ENCODE measurements at regions not wholly inside any gene's neighbourhood (a gene's known extent, or its start where the extent isn't known, plus 50 kb on each side); places are given as distances from the start of the nearest gene placed in this dataset.

DNA sequence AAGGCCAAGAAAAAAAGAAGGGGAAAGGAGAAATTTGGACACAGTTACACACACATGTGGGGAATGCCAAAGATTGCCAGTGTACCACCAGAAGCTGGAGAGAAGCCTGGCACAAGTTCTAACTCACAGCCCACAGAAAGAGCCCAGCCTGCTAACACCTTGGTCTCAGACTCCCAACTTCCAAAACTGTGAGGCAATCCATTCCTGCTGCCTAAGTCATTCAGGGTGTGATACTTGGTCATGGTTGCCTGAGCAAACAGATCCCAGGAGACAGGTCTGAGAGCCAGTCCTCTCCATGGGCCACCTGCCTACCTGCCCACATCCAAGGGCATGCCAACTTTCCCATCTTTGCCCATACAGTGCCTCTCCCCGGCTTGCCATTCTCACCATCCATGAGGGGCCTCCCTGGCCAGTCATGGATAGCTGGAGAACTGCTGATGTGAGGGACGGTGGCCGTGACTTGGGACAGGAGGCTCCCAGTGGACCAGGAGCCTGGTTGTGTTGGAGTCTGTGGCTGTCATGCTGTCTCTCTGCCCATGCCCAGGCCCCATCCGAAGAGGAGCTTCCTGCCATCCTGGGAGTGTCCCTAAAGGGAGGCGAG is 198.0 kb upstream of the RTL1 start:
- TF ChIP-seq, protein P1, sequence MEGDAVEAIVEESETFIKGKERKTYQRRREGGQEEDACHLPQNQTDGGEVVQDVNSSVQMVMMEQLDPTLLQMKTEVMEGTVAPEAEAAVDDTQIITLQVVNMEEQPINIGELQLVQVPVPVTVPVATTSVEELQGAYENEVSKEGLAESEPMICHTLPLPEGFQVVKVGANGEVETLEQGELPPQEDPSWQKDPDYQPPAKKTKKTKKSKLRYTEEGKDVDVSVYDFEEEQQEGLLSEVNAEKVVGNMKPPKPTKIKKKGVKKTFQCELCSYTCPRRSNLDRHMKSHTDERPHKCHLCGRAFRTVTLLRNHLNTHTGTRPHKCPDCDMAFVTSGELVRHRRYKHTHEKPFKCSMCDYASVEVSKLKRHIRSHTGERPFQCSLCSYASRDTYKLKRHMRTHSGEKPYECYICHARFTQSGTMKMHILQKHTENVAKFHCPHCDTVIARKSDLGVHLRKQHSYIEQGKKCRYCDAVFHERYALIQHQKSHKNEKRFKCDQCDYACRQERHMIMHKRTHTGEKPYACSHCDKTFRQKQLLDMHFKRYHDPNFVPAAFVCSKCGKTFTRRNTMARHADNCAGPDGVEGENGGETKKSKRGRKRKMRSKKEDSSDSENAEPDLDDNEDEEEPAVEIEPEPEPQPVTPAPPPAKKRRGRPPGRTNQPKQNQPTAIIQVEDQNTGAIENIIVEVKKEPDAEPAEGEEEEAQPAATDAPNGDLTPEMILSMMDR (conservative IDR thresholded peaks at IDR 0.05; ENCODE audit: low read length): no peak
- Histone ChIP-seq H3K36me3 (ENCODE audit: insufficient read depth, low read length) (no peaks in the 10 kb centered on the region), H2AFZ (ENCODE audit: low read length) (no peak overlapping the region), H3K4me1 (ENCODE audit: insufficient read depth, low read length, poor library complexity, severe bottlenecking) (no peaks in the 10 kb centered on the region), H3K4me3 (ENCODE audit: low read depth, low read length, poor library complexity, severe bottlenecking) (no peak overlapping the region), H3K79me2 (ENCODE audit: insufficient read depth, low read depth, low read length) (no peaks in the 10 kb centered on the region), H3K4me2 (ENCODE audit: low read length) (no peak overlapping the region), H3K9me3 (ENCODE audit: low read length) (0 out of 2 replicates have a peak, but pooled peaks cover 5% of the 10 kb centered on the region), H4K20me1 (ENCODE audit: insufficient read depth, low read length) (no peaks in the 10 kb centered on the region), H3K9me2 (ENCODE audit: insufficient read depth, low read length) (no peaks in the 10 kb centered on the region), H3K27ac (ENCODE audit: low read depth, low read length, poor library complexity, severe bottlenecking) (no peak overlapping the region)
- DNase-seq (ENCODE audit: low spot score): no peak
- POLR2A ChIA-PET: no interaction called here
- intact Hi-C loops (cut with micrococcal nuclease; ENCODE audit: unreplicated experiment): no loop called here
- BruUV-seq (replicated peaks): no TSS peak
- CTCF ChIA-PET (ENCODE audit: unreplicated experiment): no interaction called here

DNA sequence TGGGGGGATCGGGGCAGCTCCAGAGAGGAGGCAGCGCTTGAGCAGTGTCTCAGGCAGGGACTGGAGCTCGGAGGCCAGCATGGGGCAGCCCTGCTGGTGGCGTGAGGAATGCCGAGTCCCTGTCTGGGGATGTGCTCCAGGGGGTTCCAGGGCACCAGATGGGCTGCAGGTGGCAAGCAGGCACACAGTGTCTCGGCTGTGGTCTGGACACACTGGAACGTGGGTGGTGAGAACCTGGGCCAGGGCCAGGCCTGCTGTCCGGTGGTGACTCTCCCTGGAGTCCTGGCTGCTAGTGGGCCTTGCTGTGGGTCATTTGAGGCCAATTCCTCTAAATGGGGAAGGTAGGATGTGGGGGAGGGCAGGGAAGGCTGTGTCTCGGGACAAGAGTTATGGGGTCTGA is 199.4 kb upstream of the RTL1 start:
- H2AFZ ChIP-seq (ENCODE audit: low read length): no peak overlapping the region
- no peaks in the 10 kb centered on the region for H3K79me2 ChIP-seq (ENCODE audit: insufficient read depth, low read depth, low read length)
- DNase-seq (ENCODE audit: low spot score): no peak
- no peaks in the 10 kb centered on the region for H3K4me1 ChIP-seq (ENCODE audit: insufficient read depth, low read length, poor library complexity, severe bottlenecking)
- ChIA-PET POLR2A (no interaction called here), CTCF (ENCODE audit: unreplicated experiment) (no interaction called here)
- H3K27ac ChIP-seq (ENCODE audit: low read depth, low read length, poor library complexity, severe bottlenecking): no peak overlapping the region
- H3K9me2 ChIP-seq (ENCODE audit: insufficient read depth, low read length): no peaks in the 10 kb centered on the region
- H3K4me3 ChIP-seq (ENCODE audit: low read depth, low read length, poor library complexity, severe bottlenecking): no peak overlapping the region
- H3K9me3 ChIP-seq (ENCODE audit: low read length): 0 out of 2 replicates have a peak, but pooled peaks cover 5% of the 10 kb centered on the region
- BruUV-seq (replicated peaks): no TSS peak
- no peaks in the 10 kb centered on the region for H4K20me1 ChIP-seq (ENCODE audit: insufficient read depth, low read length)
- TF ChIP-seq, protein P1 (conservative IDR thresholded peaks at IDR 0.05; ENCODE audit: low read length): no peak
- no peak for TF ChIP-seq EZH2phosphoT487 (IDR thresholded peaks at IDR 0.05; ENCODE audit: borderline replicate concordance, low read depth, low read length)
- H3K4me2 ChIP-seq (ENCODE audit: low read length): no peak overlapping the region
- H3K36me3 ChIP-seq (ENCODE audit: insufficient read depth, low read length): no peaks in the 10 kb centered on the region
- intact Hi-C loops (cut with micrococcal nuclease; ENCODE audit: unreplicated experiment): no loop called here

GRCh38 chr14:101103321-101103901 is 199.9 kb upstream of the RTL1 start:
- BruUV-seq (replicated peaks): no TSS peak
- H3K4me3 ChIP-seq (ENCODE audit: low read depth, low read length, poor library complexity, severe bottlenecking): no peak overlapping the region
- CTCF ChIA-PET (ENCODE audit: unreplicated experiment): no interaction called here
- H3K9me2 ChIP-seq (ENCODE audit: insufficient read depth, low read length): no peaks in the 10 kb centered on the region
- POLR2A ChIA-PET: no interaction called here
- intact Hi-C loops (cut with micrococcal nuclease; ENCODE audit: unreplicated experiment): no loop called here
- H3K79me2 ChIP-seq (ENCODE audit: insufficient read depth, low read depth, low read length): no peaks in the 10 kb centered on the region
- H4K20me1 ChIP-seq (ENCODE audit: insufficient read depth, low read length): no peaks in the 10 kb centered on the region
- H3K4me1 ChIP-seq (ENCODE audit: insufficient read depth, low read length, poor library complexity, severe bottlenecking): no peaks in the 10 kb centered on the region
- H3K9me3 ChIP-seq (ENCODE audit: low read length): 0 out of 2 replicates have a peak, but pooled peaks cover 5% of the 10 kb centered on the region
- TF ChIP-seq, protein P1 (conservative IDR thresholded peaks at IDR 0.05; ENCODE audit: low read length): no peak
- no peak for TF ChIP-seq EZH2phosphoT487 (IDR thresholded peaks at IDR 0.05; ENCODE audit: borderline replicate concordance, low read depth, low read length)
- no peaks in the 10 kb centered on the region for H3K36me3 ChIP-seq (ENCODE audit: insufficient read depth, low read length)
- no peak overlapping the region for H3K4me2 ChIP-seq (ENCODE audit: low read length)
- H3K27ac ChIP-seq (ENCODE audit: low read depth, low read length, poor library complexity, severe bottlenecking): no peak overlapping the region
- no peak overlapping the region for H2AFZ ChIP-seq (ENCODE audit: low read length)
- DNase-seq (ENCODE audit: low spot score): no peak

Measured in OCI-LY7 (cell line).